MM.1S (cell line): ENCODE measurements at regions not wholly inside any gene's neighbourhood (a gene's known extent, or its start where the extent isn't known, plus 50 kb on each side); places are given as distances from the start of the nearest gene placed in this dataset.

Experiments used
- CTCF ChIP-seq: fragments of 300-600 bp; sonication (generic); IDR thresholded peaks from 2 replicates; pipeline ENCODE4 v1.5.1; 2016; ENCODE audit warnings: antibody characterized with exemption, low read length, mixed read lengths
- EZH2 ChIP-seq: fragments of 300-600 bp; sonication (generic); optimal IDR thresholded peaks from 2 replicates; pipeline ENCODE3; 2017; ENCODE audit warnings: low read depth, mild to moderate bottlenecking, antibody characterized with exemption, low read length, mixed read lengths
- EZH2phosphoT487 ChIP-seq: fragments of 300-600 bp; sonication (generic); IDR thresholded peaks from 2 replicates; pipeline ENCODE4 v1.6.1; 2018; ENCODE audit warnings: antibody characterized with exemption, low read length

- TF ChIP-seq CTCF (no peak), EZH2 (no peak), EZH2phosphoT487 (no peak)
Observed at GRCh38 chr4:36870121-36870520, 374.4 kb upstream of the NWD2 start.
